Heart right ventricle (tissue), 16 donors: ENCODE measurements at regions not wholly inside any gene's neighbourhood (a gene's known extent, or its start where the extent isn't known, plus 50 kb on each side); places are given as distances from the start of the nearest gene placed in this dataset.
"Not testable (repeated sequence)": the region's sequence is repeated elsewhere in the genome, so short reads cannot be mapped to it uniquely, and the experiment has no call there.

Experiments
- ATAC-seq, 8 donors: fragments of 200-7000 bp; cut with Tn5 transposase; one replicate each; pipeline ENCODE4 v1.9.1; 2020; ENCODE audit warnings: mild to moderate bottlenecking in 8 of 8, moderate library complexity in 8 of 8, moderate number of reproducible peaks in 1 of 8
- DNase-seq, 2 donors: peaks; one replicate each; pipeline ENCODE4 v3.0.0-alpha.2; 2020
- H3K27ac ChIP-seq, 10 donors: fragments of 200-600 bp; sonication (generic) in 2 of 10; one replicate each; pipeline versions ENCODE4 v1.5.0 to v1.8.0; 2020 to 2022; ENCODE audit warnings: mild to moderate bottlenecking in 3 of 10
- H3K27me3 ChIP-seq, 7 donors: fragments of 200-600 bp; one replicate each; pipeline ENCODE4 v1.8.0; 2021 to 2022; ENCODE audit warnings: mild to moderate bottlenecking in 2 of 7
- H3K36me3 ChIP-seq, 9 donors: fragments of 200-600 bp; sonication (generic) in 1 of 9; one replicate each; pipeline versions ENCODE4 v1.5.0 to v1.8.0; 2020 to 2022; ENCODE audit warnings: mild to moderate bottlenecking in 2 of 9
- H3K4me1 ChIP-seq, 9 donors: fragments of 200-600 bp; sonication (generic) in 1 of 9; one replicate each; pipeline versions ENCODE4 v1.5.0 to v1.8.0; 2020 to 2022; ENCODE audit warnings: mild to moderate bottlenecking in 4 of 9
- H3K4me3 ChIP-seq, 10 donors: fragments of 200-600 bp; sonication (generic) in 2 of 10; one replicate each; pipeline versions ENCODE4 v1.5.0 to v1.8.0; 2020 to 2022; ENCODE audit warnings: mild to moderate bottlenecking in 7 of 10, moderate library complexity in 2 of 10
- H3K9me3 ChIP-seq, 11 donors: fragments of 200-600 bp in 10 of 11; sonication (generic) in 2 of 11; one replicate each; pipeline versions ENCODE4 v1.5.0 to v1.8.0; 2013 to 2022; ENCODE audit warnings: mild to moderate bottlenecking in 2 of 11, control low read depth in 1 of 11, moderate library complexity in 1 of 11
- WGBS, 2 donors: extraction: QIAGEN DNeasy Blood & Tissue Kit; methylation state at CpG; one replicate each; pipeline ENCODE4 v1.1.7; 2013; ENCODE audit warnings: inconsistent platforms in 1 of 2; 5-methylcytosine and 5-hydroxymethylcytosine counted together
- intact Hi-C, 10 donors: fragments of 100-400 bp; cut with DNase I; formaldehyde crosslinking; loops; one replicate each; pipeline versions ENCODE4 v1.11.1 to v1.14.2; 2022
- TF ChIP-seq, protein P1 (sequence below), 9 donors: fragments of 200-600 bp; sonication (generic) in 2 of 9; IDR thresholded peaks; one replicate each; pipeline versions ENCODE4 v1.5.0 to v1.8.0; 2021 to 2022; ENCODE audit warnings: antibody characterized with exemption in 9 of 9, mild to moderate bottlenecking in 5 of 9, moderate library complexity in 1 of 9
- donor health status: Arrhythmogenic right ventricular cardiomyopathy.
- donor health status: ischemic (EF 13 %, LVEDD 7.1; RV severe dilation, severe dysfunction).
- donor health status: healthy with polysubstance abuse.
- donor health status: DM: no; HTN: yes; CAD: no.
- donor health status: DM: no; HTN: no; CAD: no.
- donor health status: ischemic (EF 25% LVEDD 6.9; RV normal size, moderate dysfunction).
- donor health status: ischemic (EF 25% LVEDD 5.7; RV mildly dilated, moderate dysfunction).
- donor health status: healthy.
- donor health status: DM: yes; HTN: yes; CAD: no.
- donor health status: Ischemic cardiomyopathy.
- donor health status: ischemic (EF 35%, LVEDD 5.7; RV mildly dilated, moderate dysfunction).
- donor health status: nonischemic (EF 11% LVEDD 7.7; RV severe dilation, severe dysfunction).
- donor health status: DM: yes; HTN: yes; CAD: no.
- donor health status: PGD.
- donor health status: ischemic (EF 29% LVEDD 5.4; RV normal size, mild dysfunction).
- donor health status: nonischemic (EF 23%, LVEDD 6.1; RV moderate dilation, normal function).

- intact Hi-C loops: no loop called here
- no peak for DNase-seq
- no peak for ATAC-seq
Observed at GRCh38 chrX:80576267-80576666, 156.0 kb downstream of the TENT5D start.

GRCh38 chrX:80576806-80577533 lies 156.7 kb downstream of the TENT5D start:
- 65 to 68% methylated on average over 2 of the region's 2 CpGs for WGBS, 2 donors
- H3K4me1 ChIP-seq: no peaks in the 10 kb centered on the region
- no peak overlapping the region for H3K4me3 ChIP-seq
- no peaks in the 10 kb centered on the region for H3K9me3 ChIP-seq
- ATAC-seq (peak in 1 of 8 donors; percentile 12), DNase-seq (no peak)
- no peak overlapping the region for H3K27ac ChIP-seq
- intact Hi-C loops: no loop called here
- TF ChIP-seq, protein P1, sequence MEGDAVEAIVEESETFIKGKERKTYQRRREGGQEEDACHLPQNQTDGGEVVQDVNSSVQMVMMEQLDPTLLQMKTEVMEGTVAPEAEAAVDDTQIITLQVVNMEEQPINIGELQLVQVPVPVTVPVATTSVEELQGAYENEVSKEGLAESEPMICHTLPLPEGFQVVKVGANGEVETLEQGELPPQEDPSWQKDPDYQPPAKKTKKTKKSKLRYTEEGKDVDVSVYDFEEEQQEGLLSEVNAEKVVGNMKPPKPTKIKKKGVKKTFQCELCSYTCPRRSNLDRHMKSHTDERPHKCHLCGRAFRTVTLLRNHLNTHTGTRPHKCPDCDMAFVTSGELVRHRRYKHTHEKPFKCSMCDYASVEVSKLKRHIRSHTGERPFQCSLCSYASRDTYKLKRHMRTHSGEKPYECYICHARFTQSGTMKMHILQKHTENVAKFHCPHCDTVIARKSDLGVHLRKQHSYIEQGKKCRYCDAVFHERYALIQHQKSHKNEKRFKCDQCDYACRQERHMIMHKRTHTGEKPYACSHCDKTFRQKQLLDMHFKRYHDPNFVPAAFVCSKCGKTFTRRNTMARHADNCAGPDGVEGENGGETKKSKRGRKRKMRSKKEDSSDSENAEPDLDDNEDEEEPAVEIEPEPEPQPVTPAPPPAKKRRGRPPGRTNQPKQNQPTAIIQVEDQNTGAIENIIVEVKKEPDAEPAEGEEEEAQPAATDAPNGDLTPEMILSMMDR (IDR thresholded peaks at IDR 0.05): no peak
- H3K27me3 ChIP-seq: no peaks in the 10 kb centered on the region
- H3K36me3 ChIP-seq: no peaks in the 10 kb centered on the region

More at GRCh38 chrX:80576267-80576666, 156.0 kb downstream of the TENT5D start:
- no peaks in the 10 kb centered on the region for H3K4me1 ChIP-seq
- H3K36me3 ChIP-seq: no peaks in the 10 kb centered on the region
- no peak overlapping the region for H3K27ac ChIP-seq
- no peaks in the 10 kb centered on the region for H3K27me3 ChIP-seq
- H3K9me3 ChIP-seq: no peaks in the 10 kb centered on the region
- no peak overlapping the region for H3K4me3 ChIP-seq
- TF ChIP-seq, protein P1 (IDR thresholded peaks at IDR 0.05): no peak

- H3K4me3 ChIP-seq: no peak overlapping the region
- no peaks in the 10 kb centered on the region for H3K9me3 ChIP-seq
- DNase-seq: no peak
- WGBS, 2 donors: 21 to 31% methylated on average over 3 of the region's 3 CpGs
- no peaks in the 10 kb centered on the region for H3K27me3 ChIP-seq
- no peak overlapping the region for H3K27ac ChIP-seq
- no peaks in the 10 kb centered on the region for H3K36me3 ChIP-seq
- TF ChIP-seq, protein P1 (IDR thresholded peaks at IDR 0.05): peak in 7 of 9 donors; percentile 28 to 60 (median 40)
- intact Hi-C loops: no loop called here
- no peak for ATAC-seq
- H3K4me1 ChIP-seq: no peaks in the 10 kb centered on the region
Observed at GRCh38 chrX:80578517-80579105, 158.4 kb downstream of the TENT5D start.

GRCh38 chrX:80590992-80591391 lies 170.7 kb downstream of the TENT5D start:
- H3K36me3 ChIP-seq, H3K27ac ChIP-seq, intact Hi-C loops, H3K4me3 ChIP-seq, H3K4me1 ChIP-seq, H3K9me3 ChIP-seq, DNase-seq, ATAC-seq: not testable (repeated sequence)
- WGBS, 2 donors: 84 to 91% methylated on average over 16 to 18 of the region's 30 CpGs
- H3K27me3 ChIP-seq: peaks cover 0 to 14% (median 0%) of the 10 kb centered on the region in 7 donors
